ENCODE measurements at regions not wholly inside any gene's neighbourhood (a gene's known extent, or its start where the extent isn't known, plus 50 kb on each side); places are given as distances from the start of the nearest gene placed in this dataset.

DNA sequence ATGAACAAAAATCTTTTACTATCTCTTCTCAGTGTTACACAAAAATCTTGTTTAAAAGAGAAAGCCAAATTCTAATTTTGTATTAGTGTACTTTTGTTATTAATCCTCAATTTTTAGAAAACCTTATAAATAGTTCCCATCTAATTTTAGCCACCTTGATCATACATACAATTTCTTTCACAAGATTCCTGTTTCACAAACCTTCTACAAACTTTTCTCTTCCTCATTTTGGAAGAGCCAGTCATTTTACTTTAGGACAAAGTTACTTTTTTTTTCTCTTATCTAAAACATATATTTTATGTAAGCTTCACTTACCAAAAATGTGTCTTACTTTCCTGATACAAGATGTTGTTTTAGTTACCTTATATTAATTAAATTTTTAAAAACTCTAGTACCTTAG is 161.3 kb downstream of the YIPF5 start:
- Histone ChIP-seq H3K27me3 (ENCODE audit: insufficient read depth, poor library complexity, severe bottlenecking) (no peaks in the 10 kb centered on the region), H3K36me3 (ENCODE audit: low read depth) (no peaks in the 10 kb centered on the region), H3K4me1 (ENCODE audit: insufficient read depth, poor library complexity, severe bottlenecking) (no peaks in the 10 kb centered on the region), H3K4me3 (ENCODE audit: severe bottlenecking) (no peak overlapping the region), H3K27ac (ENCODE audit: poor library complexity, severe bottlenecking) (no peak overlapping the region), H3K9me3 (ENCODE audit: severe bottlenecking) (no peaks in the 10 kb centered on the region)
- ATAC-seq (ENCODE audit: low read depth) (no peak), DNase-seq (ENCODE audit: low spot score) (no peak)
- TF ChIP-seq, protein P1, sequence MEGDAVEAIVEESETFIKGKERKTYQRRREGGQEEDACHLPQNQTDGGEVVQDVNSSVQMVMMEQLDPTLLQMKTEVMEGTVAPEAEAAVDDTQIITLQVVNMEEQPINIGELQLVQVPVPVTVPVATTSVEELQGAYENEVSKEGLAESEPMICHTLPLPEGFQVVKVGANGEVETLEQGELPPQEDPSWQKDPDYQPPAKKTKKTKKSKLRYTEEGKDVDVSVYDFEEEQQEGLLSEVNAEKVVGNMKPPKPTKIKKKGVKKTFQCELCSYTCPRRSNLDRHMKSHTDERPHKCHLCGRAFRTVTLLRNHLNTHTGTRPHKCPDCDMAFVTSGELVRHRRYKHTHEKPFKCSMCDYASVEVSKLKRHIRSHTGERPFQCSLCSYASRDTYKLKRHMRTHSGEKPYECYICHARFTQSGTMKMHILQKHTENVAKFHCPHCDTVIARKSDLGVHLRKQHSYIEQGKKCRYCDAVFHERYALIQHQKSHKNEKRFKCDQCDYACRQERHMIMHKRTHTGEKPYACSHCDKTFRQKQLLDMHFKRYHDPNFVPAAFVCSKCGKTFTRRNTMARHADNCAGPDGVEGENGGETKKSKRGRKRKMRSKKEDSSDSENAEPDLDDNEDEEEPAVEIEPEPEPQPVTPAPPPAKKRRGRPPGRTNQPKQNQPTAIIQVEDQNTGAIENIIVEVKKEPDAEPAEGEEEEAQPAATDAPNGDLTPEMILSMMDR (IDR thresholded peaks at IDR 0.05; ENCODE audit: poor library complexity, severe bottlenecking): no peak

DNA sequence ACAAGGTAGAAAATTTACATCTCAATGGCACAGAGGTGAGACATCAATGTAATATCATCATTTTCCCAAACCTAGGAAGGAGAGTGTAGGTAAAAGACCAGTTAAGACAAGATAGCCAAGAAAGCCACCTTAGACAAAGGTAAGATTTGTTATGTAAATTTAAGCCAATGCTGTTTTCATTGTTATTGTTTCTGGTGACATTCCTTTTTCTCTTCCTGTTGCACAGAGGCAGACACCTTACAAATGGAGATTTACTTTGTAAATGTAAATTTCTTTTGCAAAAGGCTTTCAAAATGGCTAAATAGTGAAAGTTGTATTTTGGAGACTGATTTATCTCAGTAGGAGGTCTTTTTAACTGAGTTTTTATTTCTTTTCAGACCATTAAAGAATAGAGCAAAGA is 159.1 kb downstream of the YIPF5 start:
- H3K27ac ChIP-seq (ENCODE audit: poor library complexity, severe bottlenecking): no peak overlapping the region
- H3K36me3 ChIP-seq (ENCODE audit: low read depth): no peaks in the 10 kb centered on the region
- TF ChIP-seq, protein P1 (IDR thresholded peaks at IDR 0.05; ENCODE audit: poor library complexity, severe bottlenecking): no peak
- H3K4me1 ChIP-seq (ENCODE audit: insufficient read depth, poor library complexity, severe bottlenecking): no peaks in the 10 kb centered on the region
- H3K9me3 ChIP-seq (ENCODE audit: severe bottlenecking): no peaks in the 10 kb centered on the region
- no peak overlapping the region for H3K4me3 ChIP-seq (ENCODE audit: severe bottlenecking)
- ATAC-seq (ENCODE audit: low read depth) (no peak), DNase-seq (ENCODE audit: low spot score) (no peak)
- H3K27me3 ChIP-seq (ENCODE audit: insufficient read depth, poor library complexity, severe bottlenecking): no peaks in the 10 kb centered on the region

DNA sequence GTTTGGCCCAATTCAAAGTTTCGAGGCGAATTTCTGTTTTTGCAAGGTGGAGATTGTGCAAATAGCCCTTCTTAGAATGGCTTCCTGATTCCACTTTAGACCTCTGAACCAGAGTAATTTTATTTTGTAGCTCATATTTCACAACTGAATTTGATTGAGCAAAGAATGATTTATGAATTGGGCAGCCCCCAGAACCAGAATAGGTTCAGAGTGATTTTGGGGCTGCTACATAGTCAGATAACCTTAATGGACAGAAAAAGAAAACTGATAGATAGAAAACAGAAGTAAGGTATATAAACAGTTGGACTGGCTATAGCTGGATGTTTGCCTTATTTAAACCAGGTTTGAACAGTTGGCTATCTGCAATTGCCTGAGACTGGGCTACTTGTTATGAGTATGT is 156.6 kb downstream of the YIPF5 start:
- no peak for DNase-seq (ENCODE audit: low spot score)
- TF ChIP-seq, protein P1 (IDR thresholded peaks at IDR 0.05; ENCODE audit: poor library complexity, severe bottlenecking): no peak
- ATAC-seq (ENCODE audit: low read depth): no peak
- no peaks in the 10 kb centered on the region for H3K4me1 ChIP-seq (ENCODE audit: insufficient read depth, poor library complexity, severe bottlenecking)
- no peaks in the 10 kb centered on the region for H3K9me3 ChIP-seq (ENCODE audit: severe bottlenecking)
- no peak overlapping the region for H3K27ac ChIP-seq (ENCODE audit: poor library complexity, severe bottlenecking)
- no peaks in the 10 kb centered on the region for H3K27me3 ChIP-seq (ENCODE audit: insufficient read depth, poor library complexity, severe bottlenecking)
- no peak overlapping the region for H3K4me3 ChIP-seq (ENCODE audit: severe bottlenecking)
- H3K36me3 ChIP-seq (ENCODE audit: low read depth): no peaks in the 10 kb centered on the region

DNA sequence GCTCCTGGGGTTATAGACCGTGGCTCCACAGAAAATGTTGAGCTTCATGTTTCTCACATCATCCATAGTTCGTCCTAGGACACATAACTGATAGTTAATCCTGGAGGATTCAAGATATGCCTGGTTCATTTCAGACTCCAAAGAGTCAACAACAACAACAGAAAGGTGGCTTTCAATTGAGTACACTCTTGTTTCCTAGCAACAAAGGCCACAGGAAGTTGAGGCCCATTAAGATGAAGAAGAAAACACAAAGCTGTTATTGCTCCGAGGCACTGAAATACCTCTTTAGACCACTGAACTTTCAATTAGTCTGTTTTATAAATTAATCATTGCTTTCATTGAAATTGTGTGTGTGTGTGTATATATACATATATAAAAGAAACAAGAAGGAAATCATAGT is 154.5 kb downstream of the YIPF5 start:
- Histone ChIP-seq H3K27me3 (ENCODE audit: insufficient read depth, poor library complexity, severe bottlenecking) (no peaks in the 10 kb centered on the region), H3K4me1 (ENCODE audit: insufficient read depth, poor library complexity, severe bottlenecking) (no peaks in the 10 kb centered on the region), H3K9me3 (ENCODE audit: severe bottlenecking) (no peaks in the 10 kb centered on the region), H3K4me3 (ENCODE audit: severe bottlenecking) (no peak overlapping the region), H3K36me3 (ENCODE audit: low read depth) (no peaks in the 10 kb centered on the region), H3K27ac (ENCODE audit: poor library complexity, severe bottlenecking) (no peak overlapping the region)
- TF ChIP-seq, protein P1 (IDR thresholded peaks at IDR 0.05; ENCODE audit: poor library complexity, severe bottlenecking): no peak
- DNase-seq (ENCODE audit: low spot score): no peak
- ATAC-seq (ENCODE audit: low read depth): no peak

DNA sequence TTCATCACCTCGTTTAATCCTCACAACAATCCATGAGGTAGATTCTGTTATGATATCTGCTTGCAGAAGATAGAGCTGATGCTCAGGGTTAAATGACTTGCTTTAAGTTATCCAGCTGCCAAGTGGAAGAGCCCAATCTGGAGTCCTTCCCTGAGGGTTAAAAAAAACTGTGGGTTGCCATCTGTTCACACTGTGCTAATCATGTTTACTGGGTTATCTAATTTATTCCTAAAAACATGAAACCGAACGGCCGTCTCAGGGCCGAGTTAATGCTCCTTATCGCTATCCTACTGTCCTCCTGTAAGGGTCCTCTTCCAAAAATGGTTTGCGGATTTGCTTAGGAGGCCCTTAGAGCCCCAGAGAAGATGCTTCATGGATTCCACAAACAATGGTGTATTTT is 153.3 kb downstream of the YIPF5 start:
- Histone ChIP-seq H3K27ac (ENCODE audit: poor library complexity, severe bottlenecking) (no peak overlapping the region), H3K9me3 (ENCODE audit: severe bottlenecking) (no peaks in the 10 kb centered on the region), H3K27me3 (ENCODE audit: insufficient read depth, poor library complexity, severe bottlenecking) (no peaks in the 10 kb centered on the region), H3K4me1 (ENCODE audit: insufficient read depth, poor library complexity, severe bottlenecking) (no peaks in the 10 kb centered on the region), H3K4me3 (ENCODE audit: severe bottlenecking) (no peak overlapping the region), H3K36me3 (ENCODE audit: low read depth) (no peaks in the 10 kb centered on the region)
- no peak for DNase-seq (ENCODE audit: low spot score)
- no peak for ATAC-seq (ENCODE audit: low read depth)
- TF ChIP-seq, protein P1 (IDR thresholded peaks at IDR 0.05; ENCODE audit: poor library complexity, severe bottlenecking): no peak
